Amniotic epithelial cell (primary cell): ENCODE measurements at regions not wholly inside any gene's neighbourhood (a gene's known extent, or its start where the extent isn't known, plus 50 kb on each side); places are given as distances from the start of the nearest gene placed in this dataset.
A peak's percentile ranks its signal among the peaks of the same experiment; 100 is the strongest.

ENCODE experiments used
- DNase-seq: peaks from one replicate; pipeline ENCODE4 v3.0.0-alpha.2; 2010; ENCODE audit warnings: low read depth

DNA sequence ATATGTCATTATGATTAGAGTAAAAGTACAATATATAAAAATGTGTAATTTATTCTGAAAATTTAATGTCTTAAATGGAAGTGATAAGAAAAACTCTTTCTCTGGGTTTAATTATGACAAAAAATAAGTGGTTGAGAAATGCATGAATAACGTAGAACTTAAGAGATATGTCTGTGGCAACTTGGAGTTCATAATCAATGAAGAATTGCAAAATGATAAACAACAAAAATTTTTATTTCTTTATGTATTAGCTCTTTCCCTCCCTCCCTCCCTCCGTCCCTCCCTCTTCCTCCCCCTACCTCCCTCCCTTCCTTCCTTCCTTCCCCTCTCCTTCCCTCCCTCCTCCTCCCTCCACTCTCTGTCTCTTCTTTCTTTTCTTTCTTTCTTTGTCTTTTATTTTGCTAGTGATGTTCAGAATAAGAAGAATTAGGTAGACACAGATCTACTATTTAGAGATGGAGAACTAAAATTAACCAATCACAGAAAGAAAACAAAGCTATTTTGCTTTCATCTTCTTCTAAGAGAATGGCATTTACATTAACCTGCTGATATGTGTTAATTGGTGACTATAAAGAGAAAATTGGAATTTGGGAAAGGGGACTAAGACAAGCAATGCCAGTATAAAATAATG is 96.3 kb upstream of the PDC start:
- no peak for DNase-seq

- no peak for DNase-seq
Measured at GRCh38 chr1:186550832-186551231, 89.9 kb upstream of the PDC start.

- DNase-seq, result no peak
Measured at GRCh38 chr1:186541003-186541402, 80.1 kb upstream of the PDC start.

- no peak for DNase-seq
Measured at GRCh38 chr1:186540521-186540920, 79.6 kb upstream of the PDC start.

GRCh38 chr1:186536273-186536890 is 75.5 kb upstream of the PDC start:
- peak; percentile 56 for DNase-seq

DNA sequence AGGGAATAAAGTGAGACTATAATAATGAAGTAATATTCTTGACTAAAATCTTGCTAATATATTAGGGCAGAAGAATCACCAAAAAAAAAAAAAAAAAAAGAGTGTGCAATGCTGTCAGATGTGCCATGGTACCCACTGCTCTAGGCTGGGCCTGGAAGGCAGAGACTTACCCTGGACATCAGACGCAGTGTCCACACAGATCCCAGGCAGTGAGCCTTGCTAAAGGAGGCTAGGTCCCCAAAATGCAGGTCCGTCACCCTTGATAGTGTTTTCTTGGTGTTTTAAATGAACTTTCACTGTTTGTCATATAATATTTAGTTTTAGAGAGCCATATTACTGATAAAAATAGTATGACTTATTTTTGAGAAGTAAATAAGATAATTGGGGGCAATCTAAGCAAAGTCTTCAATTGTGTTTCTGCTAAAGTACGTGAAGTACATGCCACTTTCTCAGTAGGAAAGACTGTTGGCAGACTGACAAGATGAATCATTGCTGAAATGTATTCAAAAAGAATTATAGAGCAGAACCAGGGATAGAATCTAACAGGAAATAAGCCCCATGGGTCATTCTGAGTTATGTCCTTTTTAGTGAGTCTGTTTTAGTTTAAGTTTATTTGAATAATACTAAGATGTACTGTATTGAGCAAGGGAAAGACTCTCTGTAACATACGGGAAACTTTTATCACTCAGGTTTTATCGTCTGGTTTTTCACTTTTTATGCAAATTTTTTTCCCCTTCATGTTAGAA is 74.6 kb upstream of the PDC start:
- DNase-seq, result peak; percentile 92

DNA sequence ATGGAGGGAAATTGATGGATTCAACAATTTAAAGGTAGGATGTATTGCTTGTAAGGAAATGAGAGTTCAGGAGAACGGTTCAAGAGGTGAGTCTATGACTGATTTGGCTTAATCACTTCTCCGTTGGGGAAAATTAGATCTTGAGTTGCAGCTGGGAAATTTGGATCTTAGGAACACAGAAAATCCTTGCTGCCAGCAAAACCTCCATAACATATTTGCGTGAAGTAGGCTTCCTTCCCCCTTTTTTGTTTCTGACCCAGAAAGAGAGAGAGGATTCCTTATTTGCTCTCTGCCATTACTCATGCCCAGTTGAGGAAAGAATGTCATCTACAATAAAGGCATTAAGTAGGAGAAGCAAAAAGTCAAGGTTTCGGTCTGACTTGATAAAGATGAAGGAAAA is 73.5 kb upstream of the PDC start:
- DNase-seq, result no peak

DNA sequence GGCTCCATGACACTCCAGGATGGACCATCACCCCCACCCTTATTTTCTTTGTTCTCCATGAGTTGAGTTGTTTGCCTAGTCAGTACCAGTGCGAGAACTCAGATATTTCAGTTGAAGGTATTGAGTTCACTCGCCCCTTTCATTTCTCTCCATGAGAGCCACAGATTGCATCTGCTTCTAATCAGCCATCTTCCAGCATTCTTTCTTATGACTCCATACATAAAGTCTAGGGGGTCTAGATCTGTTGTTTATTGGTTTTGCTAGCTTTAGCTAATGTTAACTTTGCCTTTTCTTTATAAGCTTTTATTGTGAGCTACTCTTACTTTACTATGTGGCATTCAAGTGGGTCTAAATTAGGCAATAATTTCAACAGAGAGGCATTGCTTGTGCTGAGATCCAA is 71.6 kb upstream of the PDC start:
- no peak for DNase-seq

DNA sequence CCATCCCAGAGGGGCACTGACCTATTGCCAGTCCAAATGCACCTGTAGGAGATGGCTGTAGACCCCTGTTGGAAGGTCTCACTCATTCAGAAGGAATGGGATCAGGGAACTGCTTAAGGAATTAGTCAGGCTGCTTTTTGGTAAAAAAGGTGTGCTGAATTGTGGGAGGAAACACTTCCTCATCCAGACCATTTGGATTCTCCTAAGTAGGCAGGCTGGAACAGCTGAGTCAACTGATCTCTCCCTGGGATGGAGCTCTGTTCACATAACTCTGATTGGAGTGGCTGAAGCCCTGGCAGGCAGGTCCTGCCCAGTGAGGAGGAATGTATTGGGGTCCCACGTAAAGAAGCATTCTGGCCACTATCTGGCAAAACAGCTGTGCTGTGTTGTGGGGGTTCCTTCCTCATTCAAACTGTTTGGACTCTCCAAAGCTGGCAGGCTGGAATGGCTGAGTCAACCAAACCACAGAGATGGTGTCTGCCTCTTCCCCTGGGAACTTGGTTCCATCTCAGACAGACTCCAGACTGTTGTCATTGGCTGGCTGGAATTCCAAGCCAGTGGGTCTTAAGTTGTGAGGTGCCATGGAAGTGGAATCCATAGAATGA is 70.7 kb upstream of the PDC start:
- DNase-seq, result peak; percentile 68

DNA sequence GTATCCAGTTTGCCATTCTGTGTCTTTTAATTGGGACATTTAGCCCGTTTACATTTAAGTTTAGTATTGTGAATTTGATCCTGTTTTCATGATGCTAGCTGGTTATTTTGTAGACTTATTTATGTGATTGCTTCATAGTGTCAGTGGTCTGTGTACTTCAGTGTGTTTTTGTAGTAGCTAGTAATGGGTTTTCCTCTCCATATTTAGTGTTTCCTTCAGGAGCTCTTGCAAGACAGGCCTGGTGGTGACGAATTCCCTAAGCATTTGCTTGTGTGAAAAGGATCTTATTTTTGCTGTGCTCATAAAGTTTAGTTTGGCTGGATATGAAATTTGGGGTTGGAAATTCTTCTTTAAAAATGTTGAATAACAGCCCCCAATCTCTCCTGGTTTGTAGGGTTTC is 69.2 kb upstream of the PDC start:
- DNase-seq, result peak; percentile 68

DNA sequence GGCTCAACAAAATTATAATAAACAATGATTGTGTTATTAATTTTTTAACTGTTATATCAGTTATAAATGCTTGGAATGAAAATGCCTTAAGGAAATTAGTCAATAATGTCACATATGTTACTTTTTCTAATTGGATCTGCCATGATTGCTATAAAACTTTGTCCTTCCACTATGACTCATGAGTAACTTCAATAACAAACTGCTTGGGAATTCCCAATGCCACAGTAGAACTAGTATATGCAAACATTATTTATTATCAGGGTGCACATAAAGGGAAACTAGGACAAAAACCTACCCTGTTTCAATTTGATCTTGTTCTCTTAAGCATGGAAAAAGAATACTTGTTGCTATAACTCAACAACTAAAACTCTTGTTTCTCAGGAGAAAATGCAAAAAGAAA is 59.1 kb upstream of the PDC start:
- DNase-seq, result no peak

- DNase-seq, result no peak
Measured at GRCh38 chr1:186518822-186519381, 58.0 kb upstream of the PDC start.

GRCh38 chr1:186518395-186518794 is 57.5 kb upstream of the PDC start:
- DNase-seq, result no peak

DNA sequence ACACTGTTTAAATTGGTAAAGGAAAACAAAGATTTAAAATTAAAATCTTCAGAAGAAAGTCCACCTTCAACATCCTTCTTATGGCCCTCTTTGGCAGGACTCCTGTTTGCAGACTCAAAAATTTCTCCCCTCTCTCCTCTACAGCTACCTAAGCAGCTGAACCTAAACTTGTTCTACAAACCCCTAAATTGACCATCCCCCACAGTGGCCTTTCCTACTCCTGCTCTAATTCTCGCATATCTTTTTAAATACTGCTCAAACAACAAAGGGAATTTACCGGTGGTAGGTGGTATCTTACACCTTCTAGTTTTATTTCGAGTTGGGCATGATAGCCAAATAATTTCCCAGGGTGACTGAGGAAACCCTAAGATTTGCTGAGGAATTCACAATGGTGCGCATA is 53.5 kb upstream of the PDC start:
- no peak for DNase-seq

DNA sequence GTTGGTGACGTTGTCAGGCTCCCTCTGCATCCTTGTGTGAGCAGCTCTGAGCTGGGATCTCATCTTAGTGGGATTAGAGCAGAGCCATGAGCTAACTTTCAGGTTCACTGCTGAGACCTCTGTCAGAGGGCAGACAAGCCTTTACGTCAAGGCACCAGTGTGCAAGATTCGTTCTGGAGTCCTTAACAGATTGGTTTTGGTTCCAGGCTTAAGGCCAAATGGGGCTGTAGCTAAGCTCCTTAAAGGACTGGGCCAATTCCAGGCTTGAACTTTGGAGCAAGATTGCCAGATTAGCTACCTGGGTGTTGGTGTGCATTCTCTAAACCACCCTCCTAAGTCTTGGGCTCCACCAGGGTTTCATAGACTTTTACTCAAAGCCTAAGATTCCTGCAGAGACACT is 52.6 kb upstream of the PDC start:
- no peak for DNase-seq

GRCh38 chr1:186512698-186513457 is 52.0 kb upstream of the PDC start:
- no peak for DNase-seq

- DNase-seq, result no peak
Measured at GRCh38 chr1:186511761-186512637, 51.1 kb upstream of the PDC start.
